ENCODE measurements at regions not wholly inside any gene's neighbourhood (a gene's known extent, or its start where the extent isn't known, plus 50 kb on each side); places are given as distances from the start of the nearest gene placed in this dataset.
A peak's percentile ranks its signal among the peaks of the same experiment; 100 is the strongest.

DNA sequence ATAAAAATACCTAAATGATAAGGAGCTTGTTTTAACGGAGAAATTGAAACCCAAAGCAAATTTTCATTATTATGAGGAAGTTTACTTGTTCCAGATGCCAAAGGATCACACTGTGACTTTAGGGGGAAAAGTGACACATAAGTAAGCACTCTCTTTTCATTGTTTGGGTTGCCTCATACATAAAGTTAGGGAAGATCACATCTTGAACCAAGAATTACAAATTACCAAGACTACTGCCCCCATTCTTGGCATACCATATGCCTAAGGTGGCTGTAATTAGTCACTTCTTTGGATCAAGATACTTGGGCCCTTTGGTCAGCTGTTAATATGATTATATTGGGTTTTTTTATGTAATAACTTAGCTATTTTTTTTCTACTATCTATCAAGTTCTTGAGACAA lies 269.0 kb downstream of the COL12A1 start (continued):
- no peak for TF ChIP-seq ARID4A (CRISPR knock-in tag; IDR thresholded peaks at IDR 0.05; ENCODE audit: borderline replicate concordance)
- no peak for TF ChIP-seq ZNF331 (CRISPR knock-in tag; IDR thresholded peaks at IDR 0.05)
- TF ChIP-seq ZNF512 (CRISPR knock-in tag; IDR thresholded peaks at IDR 0.05): no peak
- no peak for TF ChIP-seq ZNF891 (CRISPR knock-in tag; IDR thresholded peaks at IDR 0.05)
- TF ChIP-seq SATB2 (CRISPR knock-in tag; IDR thresholded peaks at IDR 0.05): no peak
- TF ChIP-seq ZNF883 (CRISPR knock-in tag; IDR thresholded peaks at IDR 0.05; ENCODE audit: not compliant biosample characterization): no peak

DNA sequence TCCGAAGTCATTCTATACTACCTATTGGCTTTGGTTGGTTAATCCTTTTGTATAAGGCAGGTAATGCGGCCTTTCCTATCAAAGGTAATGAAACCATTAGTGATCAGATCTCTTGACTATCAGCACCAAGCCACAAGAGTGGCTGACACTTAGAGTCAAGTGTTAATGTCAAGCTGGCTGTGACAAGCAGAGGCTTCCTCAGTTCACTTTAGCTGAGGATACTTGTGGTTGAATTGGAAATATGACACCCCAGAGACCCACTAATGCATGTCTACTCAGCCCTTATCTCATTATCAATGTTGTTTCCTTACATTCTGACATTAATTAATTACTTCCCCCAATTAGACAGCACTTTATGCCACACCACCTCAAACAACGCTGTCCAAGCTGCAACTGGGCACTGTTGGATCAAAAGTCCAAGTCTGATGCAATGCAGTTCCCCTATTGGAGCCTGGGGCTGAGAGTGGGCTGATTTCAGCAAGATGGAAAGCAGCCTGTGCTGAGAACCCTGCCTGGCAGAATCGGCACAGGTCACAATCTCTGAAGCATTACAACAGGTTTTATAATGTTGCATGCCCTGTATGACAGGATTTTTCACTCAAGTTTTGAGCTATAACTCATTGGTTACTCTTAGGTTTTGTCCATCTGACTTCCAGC lies 273.5 kb downstream of the COL12A1 start:
- Histone ChIP-seq H3K27ac (ENCODE audit: extremely low read length, insufficient read depth, low read length) (no peak overlapping the region), H3K9ac (ENCODE audit: insufficient read depth, low read depth, low read length) (no peak overlapping the region), H2AFZ (ENCODE audit: low read length) (no peak overlapping the region), H3K27me3 (ENCODE audit: control insufficient read depth in 1 of 2, insufficient read depth in 2 of 2, low read length in 2 of 2) (no peaks in the 10 kb centered on the region), H3K79me2 (ENCODE audit: insufficient read depth, low read length) (no peaks in the 10 kb centered on the region), H3K4me2 (ENCODE audit: low read depth, low read length) (peak overlapping the region; percentile 5), H4K20me1 (ENCODE audit: insufficient read depth, low read length) (no peaks in the 10 kb centered on the region), H3K9me3 (ENCODE audit: low read length) (no peaks in the 10 kb centered on the region), H3K4me1 (ENCODE audit: insufficient read depth, low read length) (peaks cover 11% of the 10 kb centered on the region; the same call in 1 of the 2 replicates), H3K36me3 (replicated peaks in 1 of 2; ENCODE audit: control insufficient read depth in 1 of 2, insufficient read depth in 2 of 2, low read length in 2 of 2) (no peaks in the 10 kb centered on the region), H3K4me3 (replicated peaks in 1 of 3; ENCODE audit: insufficient read depth in 1 of 3, low read depth in 2 of 3, low read length in 3 of 3) (peak overlapping the region in 1 of 3 experiments; percentile 10; a peak in 1 of 6 replicates)
- FAIRE-seq (no peak), DNase-seq (ENCODE audit: low spot score) (no peak), ATAC-seq (peak; percentile 94)
- POLR2A ChIA-PET: no interaction called here
- BruUV-seq (replicated peaks): no TSS peak
- in situ Hi-C loops (cut with HindIII; ENCODE audit: extremely low pct_ligation_motif_present, low pct_unique_long_range_greater_than_20kb) (no loop called here), intact Hi-C loops (cut with micrococcal nuclease; ENCODE audit: unreplicated experiment) (no loop called here)
- CTCF ChIA-PET (ENCODE audit: low intra/inter-chr PET ratio, low total read pairs): no interaction called here
- 0% methylated on average over 3 of the region's 4 CpGs for WGBS (ENCODE audit: low lambda C conversion rate)
- TF ChIP-seq ZNF549 (CRISPR knock-in tag; IDR thresholded peaks at IDR 0.05): peak; percentile 89; the same call in 1 of the 2 replicates
- TF ChIP-seq, protein P1, sequence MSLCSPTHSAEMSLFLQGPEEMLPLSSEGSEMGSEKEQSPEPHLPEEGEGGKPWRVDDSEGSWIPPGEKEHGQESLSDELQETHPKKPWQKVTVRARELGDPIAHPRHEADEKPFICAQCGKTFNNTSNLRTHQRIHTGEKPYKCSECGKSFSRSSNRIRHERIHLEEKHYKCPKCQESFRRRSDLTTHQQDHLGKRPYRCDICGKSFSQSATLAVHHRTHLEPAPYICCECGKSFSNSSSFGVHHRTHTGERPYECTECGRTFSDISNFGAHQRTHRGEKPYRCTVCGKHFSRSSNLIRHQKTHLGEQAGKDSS (CRISPR knock-in tag; IDR thresholded peaks at IDR 0.05; ENCODE audit: borderline replicate concordance, low read depth): no peak
- peak; percentile 93 for TF ChIP-seq ZNF644 (CRISPR knock-in tag; IDR thresholded peaks at IDR 0.05; ENCODE audit: low read depth)
- peak; percentile 76 for TF ChIP-seq CEBPG (CRISPR knock-in tag; IDR thresholded peaks at IDR 0.05)
- 0 out of 2 replicates have a peak, but pooled peaks have one; percentile 25 for TF ChIP-seq SMAD3 (CRISPR knock-in tag; IDR thresholded peaks at IDR 0.05)
- TF ChIP-seq MNT (IDR thresholded peaks at IDR 0.05): no peak
- TF ChIP-seq HNF4A (CRISPR knock-in tag; IDR thresholded peaks at IDR 0.05): peak; percentile 84
- no peak for TF ChIP-seq ZNF674 (CRISPR knock-in tag; IDR thresholded peaks at IDR 0.05; ENCODE audit: low read depth)

All from HepG2 (cell line).